ENCODE measurements at regions not wholly inside any gene's neighbourhood (a gene's known extent, or its start where the extent isn't known, plus 50 kb on each side); places are given as distances from the start of the nearest gene placed in this dataset.

- H3K27ac ChIP-seq, result no peak overlapping the region
- no peak for TF ChIP-seq CTCF (conservative IDR thresholded peaks at IDR 0.05)
Observed at GRCh38 chr12:115439008-115439601, 755.1 kb upstream of the TBX3 start.

GRCh38 chr12:115438314-115438713 lies 754.3 kb upstream of the TBX3 start:
- no peak for TF ChIP-seq CTCF (conservative IDR thresholded peaks at IDR 0.05)
- H3K27ac ChIP-seq, result no peak overlapping the region

- no peak overlapping the region for H3K27ac ChIP-seq
- TF ChIP-seq CTCF (conservative IDR thresholded peaks at IDR 0.05), result no peak
Observed at GRCh38 chr12:115437061-115437567, 753.1 kb upstream of the TBX3 start.

GRCh38 chr12:115433014-115433634 lies 749.1 kb upstream of the TBX3 start:
- TF ChIP-seq CTCF (conservative IDR thresholded peaks at IDR 0.05), result no peak
- no peak overlapping the region for H3K27ac ChIP-seq

- no peak for TF ChIP-seq CTCF (conservative IDR thresholded peaks at IDR 0.05)
Observed at GRCh38 chr12:115430636-115431035, 746.7 kb upstream of the TBX3 start.

GRCh38 chr12:115426732-115427131 lies 742.8 kb upstream of the TBX3 start:
- no peak overlapping the region for H3K27ac ChIP-seq
- no peak for TF ChIP-seq CTCF (conservative IDR thresholded peaks at IDR 0.05)

More at GRCh38 chr12:115430636-115431035, 746.7 kb upstream of the TBX3 start:
- H3K27ac ChIP-seq, result no peak overlapping the region

GRCh38 chr12:115424003-115424402 lies 740.0 kb upstream of the TBX3 start:
- no peak for TF ChIP-seq CTCF (conservative IDR thresholded peaks at IDR 0.05)
- H3K27ac ChIP-seq, result no peak overlapping the region
